Endothelial cell of umbilical vein (primary cell): ENCODE measurements at regions not wholly inside any gene's neighbourhood (a gene's known extent, or its start where the extent isn't known, plus 50 kb on each side); places are given as distances from the start of the nearest gene placed in this dataset.

Experiments
- BruUV-seq: library from RNA; stranded (reverse); fragments of 400-500 nt; replicated peaks from 2 replicates; lab custom pipeline; 2021; lab: Mats Ljungman, UMichigan
- CTCF ChIA-PET: fragments of 300-600, 350-600 bp; sonication (Branson Sonifier 250); formaldehyde crosslinking; loops from one replicate; lab custom pipeline; 2021; ENCODE audit warnings: antibody characterized with exemption, inconsistent platforms; lab: Charles Lee
- POLR2A ChIA-PET: fragments of 300-600, 350-600 bp; sonication (Branson Sonifier 250); formaldehyde crosslinking; loops from one replicate; lab custom pipeline; 2021; ENCODE audit warnings: antibody characterized with exemption, inconsistent platforms; lab: Charles Lee
- DNase-seq: peaks from one replicate; pipeline ENCODE4 v3.0.0-alpha.2; 2011; ENCODE audit warnings: low read depth, low spot score
- FAIRE-seq: peaks from 2 replicates; lab custom pipeline; 2011; peaks lifted over from hg19 to GRCh38; lab: Jason Lieb, UNC
- H2AFZ ChIP-seq: 2 replicates; pipeline ENCODE4 v1.6.0; 2012; ENCODE audit warnings: low read depth, low read length, control low read depth, inconsistent platforms
- H3K27ac ChIP-seq: 2 replicates; pipeline ENCODE4 v1.5.1; 2011; ENCODE audit warnings: low read depth, mild to moderate bottlenecking, control low read depth, low read length, moderate library complexity; ENCODE audit not compliant: insufficient read depth
- H3K27me3 ChIP-seq, 2 experiments: 2 replicates each; pipeline versions ENCODE4 v1.6.0 to v1.6.1; 2011; ENCODE audit warnings: low read length in 2 of 2, mixed read lengths in 1 of 2; ENCODE audit not compliant: control insufficient read depth in 2 of 2, insufficient read depth in 2 of 2
- H3K36me3 ChIP-seq, 2 experiments: 2 replicates in 1 of 2; 3 replicates in 1 of 2; pipeline ENCODE4 v1.5.1; 2011; ENCODE audit warnings: low read length in 2 of 2, mild to moderate bottlenecking in 1 of 2, moderate library complexity in 1 of 2; ENCODE audit not compliant: control insufficient read depth in 2 of 2, insufficient read depth in 2 of 2; ENCODE audit errors: extremely low read depth in 1 of 2
- H3K4me1 ChIP-seq: 3 replicates; pipeline ENCODE4 v1.5.1; 2011; ENCODE audit warnings: mild to moderate bottlenecking, low read length; ENCODE audit not compliant: control insufficient read depth, insufficient read depth; ENCODE audit errors: extremely low read depth
- H3K4me2 ChIP-seq: 2 replicates; pipeline ENCODE4 v1.6.1; 2011; ENCODE audit warnings: low read length, control low read depth, mixed read lengths; ENCODE audit not compliant: insufficient read depth
- H3K4me3 ChIP-seq, 3 experiments: fragments of 200-600 bp in 1 of 3; sonication (generic), shearing (Covaris generic) in 1 of 3; replicated peaks in 1 of 3; 2 replicates each; pipeline ENCODE4 v1.5.1; 2011 to 2016; ENCODE audit warnings: control low read depth in 3 of 3, low read length in 3 of 3, mild to moderate bottlenecking in 2 of 3, inconsistent platforms in 1 of 3, low read depth in 1 of 3, moderate library complexity in 1 of 3; ENCODE audit not compliant: insufficient read depth in 1 of 3
- H3K79me2 ChIP-seq: 2 replicates; pipeline ENCODE4 v1.6.0; 2012; ENCODE audit warnings: low read length, inconsistent platforms; ENCODE audit not compliant: control insufficient read depth, insufficient read depth
- H3K9ac ChIP-seq: replicated peaks from 2 replicates; pipeline ENCODE3; 2011; ENCODE audit warnings: low read length, control low read depth; ENCODE audit not compliant: insufficient read depth; ENCODE audit errors: extremely low read depth
- H3K9me1 ChIP-seq: replicated peaks from 3 replicates; pipeline ENCODE4 v1.6.0; 2011; ENCODE audit warnings: mild to moderate bottlenecking, low read length; ENCODE audit not compliant: control insufficient read depth, insufficient read depth; ENCODE audit errors: extremely low read depth
- H3K9me3 ChIP-seq: replicated peaks from 2 replicates; pipeline ENCODE4 v1.5.1; 2012; ENCODE audit warnings: low read length, inconsistent platforms; ENCODE audit not compliant: control insufficient read depth, insufficient read depth
- H4K20me1 ChIP-seq: replicated peaks from 2 replicates; pipeline ENCODE3; 2011; ENCODE audit warnings: mild to moderate bottlenecking, low read length; ENCODE audit not compliant: control insufficient read depth, insufficient read depth; ENCODE audit errors: extremely low read depth
- CTCF ChIP-seq, 2 donors: IDR thresholded peaks; 1 replicate in 1 of 2; 2 replicates in 1 of 2; pipeline ENCODE4 v1.5.1; 2011; ENCODE audit warnings: low read length in 2 of 2, mild to moderate bottlenecking in 2 of 2, moderate library complexity in 2 of 2, control low read depth in 1 of 2, inconsistent platforms in 1 of 2, low read depth in 1 of 2; ENCODE audit not compliant: insufficient read depth in 1 of 2; ENCODE audit errors: extremely low read depth in 1 of 2
- EZH2 ChIP-seq: IDR thresholded peaks from 2 replicates; pipeline ENCODE4 v1.6.1; 2012; ENCODE audit warnings: borderline replicate concordance, low read depth, mild to moderate bottlenecking, moderate library complexity, low read length, inconsistent platforms; ENCODE audit not compliant: severe bottlenecking
- FOS ChIP-seq: IDR thresholded peaks from 2 replicates; pipeline ENCODE4 v1.6.1; 2011; ENCODE audit warnings: mild to moderate bottlenecking, low read length, moderate library complexity, borderline replicate concordance; ENCODE audit not compliant: insufficient read depth
- GATA2 ChIP-seq: IDR thresholded peaks from 2 replicates; pipeline ENCODE4 v1.7.0; 2011; ENCODE audit warnings: low read depth, mild to moderate bottlenecking, moderate library complexity, mixed read lengths, low read length; ENCODE audit not compliant: insufficient read length, insufficient read depth
- JUN ChIP-seq: IDR thresholded peaks from 2 replicates; pipeline ENCODE4 v1.6.1; 2011; ENCODE audit warnings: borderline replicate concordance, low read depth; ENCODE audit not compliant: insufficient read length, insufficient read depth
- MYC ChIP-seq: IDR thresholded peaks from one replicate; pipeline ENCODE4 v1.6.1; 2011; ENCODE audit warnings: mild to moderate bottlenecking, low read depth, low read length
- POLR2A ChIP-seq: IDR thresholded peaks from 2 replicates; pipeline ENCODE4 v1.6.1; 2012; ENCODE audit warnings: low read depth, mild to moderate bottlenecking, control low read depth, low read length
- POLR2AphosphoS5 ChIP-seq: IDR thresholded peaks from 2 replicates; pipeline ENCODE4 v1.6.1; 2012; ENCODE audit warnings: low read depth, mild to moderate bottlenecking, control low read depth, low read length, moderate library complexity; ENCODE audit not compliant: insufficient read depth
- dilution Hi-C: fragments of 300-500 bp; cut with MboI; formaldehyde crosslinking; loops from one replicate; pipeline ENCODE4 v1.15.0; 2019; ENCODE audit warnings: low sequenced_read_pairs; ENCODE audit not compliant: extremely low pct_ligation_motif_present
- intact Hi-C: fragments of 100-400 bp; cut with micrococcal nuclease; formaldehyde crosslinking; loops from one replicate; pipeline ENCODE4 v1.10.0; 2022
- TF ChIP-seq, protein P1 (sequence below): IDR thresholded peaks from 2 replicates; pipeline ENCODE4 v1.6.1; 2011; ENCODE audit not compliant: insufficient read depth, insufficient read length

DNA sequence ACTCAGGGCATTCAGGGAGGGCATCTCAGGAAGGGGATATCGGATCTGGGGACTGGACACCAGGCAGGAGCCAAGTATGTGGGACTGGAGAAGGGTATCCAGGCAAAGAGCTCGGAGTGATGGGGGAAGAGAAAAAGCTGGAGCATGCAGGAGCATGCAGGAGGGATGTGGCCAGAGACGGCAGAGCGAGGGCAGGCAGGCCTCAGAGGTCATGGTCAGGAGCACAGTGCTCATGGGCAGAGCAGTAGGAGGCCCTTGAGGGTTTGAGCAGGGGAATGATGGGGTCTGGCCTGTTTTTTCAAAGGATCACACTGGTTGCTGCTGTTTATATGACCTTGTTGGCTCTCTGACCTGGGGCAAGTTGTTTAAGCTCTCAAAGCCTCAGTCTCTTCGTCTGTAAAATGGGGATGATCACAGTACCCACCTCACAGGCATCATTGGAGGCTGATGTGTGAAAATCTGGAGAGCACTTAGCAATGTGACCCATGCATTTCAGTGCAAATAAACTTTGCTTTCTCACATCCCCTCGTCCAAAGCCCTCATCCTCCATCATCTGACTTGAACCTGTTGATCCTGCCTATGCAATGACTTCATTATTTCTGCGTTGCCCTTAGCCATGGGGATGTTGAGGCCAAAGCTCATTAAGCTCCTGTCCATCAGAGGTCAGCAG is 273.1 kb downstream of the MATN1 start:
- H2AFZ ChIP-seq, result no peak overlapping the region
- CTCF ChIA-PET, result no interaction called here

DNA sequence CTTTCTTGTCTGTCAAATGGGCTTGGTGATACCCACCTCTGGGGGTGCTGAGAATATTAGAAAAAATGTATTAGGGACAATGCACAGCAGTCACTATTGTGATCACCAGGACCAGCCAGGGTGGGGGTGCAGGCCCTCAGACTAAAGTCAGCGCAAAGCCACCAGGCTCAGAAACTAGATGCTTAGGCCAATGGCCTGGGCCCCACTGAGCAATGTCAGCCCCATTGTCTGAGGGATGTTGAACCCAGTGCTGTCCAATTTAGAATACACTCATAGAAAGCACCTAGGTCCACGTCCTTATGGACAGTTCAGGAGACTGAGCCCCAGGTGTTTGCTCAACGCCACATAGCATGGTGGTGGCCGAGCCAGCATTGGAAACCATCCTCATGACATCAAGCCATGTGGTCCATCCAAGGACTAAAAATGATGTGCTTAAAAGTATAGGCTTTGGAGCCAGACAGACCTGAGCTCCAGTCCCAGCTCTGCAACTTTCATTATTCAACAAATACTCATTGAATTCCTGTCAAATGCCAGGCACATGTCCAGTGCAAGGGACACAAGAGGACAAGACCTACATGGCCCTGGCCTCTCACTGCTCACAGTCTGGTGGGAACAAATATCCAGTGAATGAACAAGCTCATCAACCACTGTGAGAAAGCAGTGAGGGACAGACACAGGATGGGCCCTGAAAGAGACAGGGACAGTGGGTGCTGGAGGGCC is 273.8 kb downstream of the MATN1 start:
- BruUV-seq, result no TSS peak
- Histone ChIP-seq H3K9ac (no peak overlapping the region), H3K27ac (no peak overlapping the region), H3K27me3 (no peaks in the 10 kb centered on the region), H4K20me1 (no peaks in the 10 kb centered on the region), H2AFZ (no peak overlapping the region), H3K4me3 (no peak overlapping the region), H3K79me2 (no peaks in the 10 kb centered on the region), H3K4me2 (no peak overlapping the region), H3K36me3 (no peaks in the 10 kb centered on the region), H3K9me3 (no peaks in the 10 kb centered on the region), H3K9me1 (no peaks in the 10 kb centered on the region), H3K4me1 (no peaks in the 10 kb centered on the region)
- TF ChIP-seq EZH2 (no peak), POLR2AphosphoS5 (no peak), POLR2A (no peak), FOS (no peak), GATA2 (no peak), MYC (no peak), CTCF (IDR thresholded peaks at IDR 0.05; ENCODE audit: extremely low read depth in 1 of 2, insufficient read depth in 1 of 2, low read depth in 1 of 2, low read length in 2 of 2) (no peak), JUN (no peak)
- TF ChIP-seq, protein P1, sequence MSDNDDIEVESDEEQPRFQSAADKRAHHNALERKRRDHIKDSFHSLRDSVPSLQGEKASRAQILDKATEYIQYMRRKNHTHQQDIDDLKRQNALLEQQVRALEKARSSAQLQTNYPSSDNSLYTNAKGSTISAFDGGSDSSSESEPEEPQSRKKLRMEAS, result no peak
- FAIRE-seq (no peak), DNase-seq (no peak)
- dilution Hi-C loops (no loop called here), intact Hi-C loops (no loop called here)
- CTCF ChIA-PET, result no interaction called here
- POLR2A ChIA-PET, result no interaction called here

More for the DNA sequence above, 273.1 kb downstream of the MATN1 start:
- Histone ChIP-seq H3K9me1 (no peaks in the 10 kb centered on the region), H3K4me1 (no peaks in the 10 kb centered on the region), H3K4me2 (no peak overlapping the region), H3K4me3 (no peak overlapping the region), H3K36me3 (no peaks in the 10 kb centered on the region), H4K20me1 (no peaks in the 10 kb centered on the region), H3K27me3 (no peaks in the 10 kb centered on the region), H3K9ac (no peak overlapping the region), H3K79me2 (no peaks in the 10 kb centered on the region), H3K9me3 (no peaks in the 10 kb centered on the region), H3K27ac (no peak overlapping the region)
- dilution Hi-C loops (no loop called here), intact Hi-C loops (no loop called here)
- POLR2A ChIA-PET, result no interaction called here
- no peak for DNase-seq
- BruUV-seq, result no TSS peak
- TF ChIP-seq FOS (no peak), POLR2A (no peak)
- FAIRE-seq, result no peak
